HG02588 (cell line): ENCODE measurements at regions not wholly inside any gene's neighbourhood (a gene's known extent, or its start where the extent isn't known, plus 50 kb on each side); places are given as distances from the start of the nearest gene placed in this dataset.

ENCODE experiments used
- ATAC-seq: cut with Tn5 transposase; IDR thresholded peaks from one replicate; pipeline ENCODE4 v1.9.1; 2021; ENCODE audit warnings: mild to moderate bottlenecking, moderate library complexity; ENCODE audit not compliant: unreplicated experiment

GRCh38 chr2:235140801-235141081, 188.9 kb downstream of the SH3BP4 start:
- ATAC-seq, result no peak

GRCh38 chr2:235141411-235142128, 189.8 kb downstream of the SH3BP4 start:
- ATAC-seq, result no peak

- ATAC-seq, result no peak
Observed at GRCh38 chr2:235142601-235143000, 190.8 kb downstream of the SH3BP4 start.

GRCh38 chr2:235143789-235144188, 192.0 kb downstream of the SH3BP4 start:
- no peak for ATAC-seq

DNA sequence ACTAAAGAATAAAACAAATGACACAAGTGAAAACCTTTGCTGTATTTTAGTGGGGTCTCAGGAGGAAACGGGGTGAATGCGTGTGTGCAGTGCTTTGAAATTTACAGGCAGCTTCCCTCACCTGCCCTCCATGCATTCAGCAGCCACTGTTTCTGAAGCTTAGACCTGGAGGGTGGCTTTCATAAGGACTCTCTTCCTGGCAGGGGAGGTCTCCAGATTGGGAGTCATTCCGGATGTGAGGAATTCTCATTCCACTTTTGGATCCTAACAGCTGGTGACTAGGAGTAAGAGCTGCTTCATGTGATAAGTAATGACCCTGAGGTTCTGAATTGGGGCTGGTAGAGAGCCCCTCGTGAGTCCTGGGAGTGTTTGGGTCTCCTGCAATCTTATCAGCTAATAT, 192.5 kb downstream of the SH3BP4 start:
- ATAC-seq, result no peak

GRCh38 chr2:235146206-235146605, 194.4 kb downstream of the SH3BP4 start:
- no peak for ATAC-seq

DNA sequence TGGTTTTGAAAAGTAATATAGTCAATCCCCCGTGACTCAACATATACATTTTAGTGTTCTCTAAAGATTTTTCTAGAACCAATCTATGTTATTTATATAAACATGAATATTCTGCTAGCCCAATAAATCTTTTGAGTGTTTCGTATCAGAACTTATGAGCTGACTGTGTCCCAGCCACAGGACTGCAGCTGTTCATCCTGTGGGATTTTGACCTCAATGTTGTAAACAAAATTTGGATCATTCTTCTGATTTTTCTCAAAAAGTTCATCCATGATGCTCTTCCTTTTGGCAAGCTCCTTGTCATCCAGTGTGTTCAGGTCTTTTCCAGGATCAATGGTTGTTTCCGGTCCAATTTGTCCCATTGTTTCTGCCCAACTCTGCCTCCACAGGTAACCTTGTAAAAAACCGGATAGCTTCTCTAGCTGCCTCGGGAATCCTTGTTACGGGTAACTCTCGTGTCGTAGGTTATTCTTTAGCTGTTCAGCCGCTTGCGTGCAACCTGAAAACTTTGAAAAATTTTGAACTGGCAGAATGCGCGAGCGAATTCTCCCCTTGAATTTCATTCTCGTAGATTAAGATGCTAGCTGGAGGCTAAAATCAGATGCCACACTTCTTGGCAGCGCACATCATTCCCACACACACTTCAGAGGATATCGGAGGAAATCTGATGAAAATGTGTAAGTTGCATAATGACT, 195.2 kb downstream of the SH3BP4 start:
- ATAC-seq, result no peak

DNA sequence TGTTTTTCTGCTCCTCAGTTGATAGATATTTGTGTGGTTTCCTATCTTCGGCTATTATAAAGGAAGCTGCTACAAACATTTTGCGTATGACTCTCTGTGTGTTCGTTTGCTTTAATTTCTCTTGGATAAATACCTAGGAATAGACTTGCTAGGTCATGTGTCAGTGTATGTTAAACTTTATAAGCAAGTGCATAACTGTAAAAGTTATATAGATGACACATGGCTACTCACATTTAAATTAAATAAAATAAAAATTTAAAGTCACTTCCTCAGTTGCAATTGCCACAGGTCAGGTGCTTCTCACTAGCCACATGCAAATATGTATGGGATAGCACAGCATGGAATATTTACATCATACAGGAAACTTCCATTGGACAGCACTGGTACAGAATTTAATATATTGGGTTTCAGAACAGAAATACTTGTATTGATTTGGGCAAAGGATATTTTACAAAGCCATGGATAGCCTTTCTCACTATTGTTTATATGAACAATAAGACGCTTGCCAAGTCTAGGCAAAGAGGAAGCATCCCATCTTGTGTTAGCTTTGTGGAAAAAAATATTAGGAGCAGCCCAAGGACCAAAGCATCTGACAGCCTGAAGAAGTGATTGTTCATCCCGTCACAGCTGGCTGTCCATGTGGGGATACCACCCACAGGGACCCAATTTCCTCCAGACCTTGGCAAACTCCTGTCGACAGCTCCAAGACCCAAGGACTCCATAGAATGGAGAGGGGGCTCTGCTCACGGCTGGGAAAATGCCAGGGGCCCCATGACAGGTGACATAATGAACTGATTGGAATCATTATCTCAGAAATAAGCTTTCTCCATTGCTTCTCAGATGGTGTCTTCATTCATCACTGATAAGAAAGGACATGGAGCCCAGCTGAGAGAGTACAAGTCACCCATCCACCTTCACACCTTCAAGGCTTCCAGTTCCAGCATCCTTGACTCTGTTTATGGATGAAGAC, 196.7 kb downstream of the SH3BP4 start:
- ATAC-seq, result no peak

DNA sequence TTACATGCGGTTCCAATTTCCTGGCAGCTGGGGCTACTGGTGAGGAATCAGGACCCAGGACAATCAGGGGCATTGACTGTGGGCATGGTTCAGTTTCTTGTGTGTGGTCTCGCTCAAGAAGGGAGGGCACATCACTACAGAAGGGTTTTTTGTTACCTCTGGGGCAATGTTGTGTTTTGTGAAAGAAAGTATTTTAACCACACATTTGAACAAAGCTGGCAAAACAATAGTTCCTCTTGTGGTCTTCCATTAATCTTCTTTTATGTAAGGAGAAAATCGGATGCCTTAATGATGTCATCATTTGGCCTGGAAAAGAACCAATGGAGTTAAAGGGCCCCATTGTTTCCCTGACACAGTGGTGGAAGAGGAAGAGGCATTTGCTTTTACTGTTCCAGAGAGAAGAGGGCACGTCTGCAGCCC, 197.4 kb downstream of the SH3BP4 start:
- ATAC-seq, result no peak

GRCh38 chr2:235149736-235150135, 197.9 kb downstream of the SH3BP4 start:
- no peak for ATAC-seq

DNA sequence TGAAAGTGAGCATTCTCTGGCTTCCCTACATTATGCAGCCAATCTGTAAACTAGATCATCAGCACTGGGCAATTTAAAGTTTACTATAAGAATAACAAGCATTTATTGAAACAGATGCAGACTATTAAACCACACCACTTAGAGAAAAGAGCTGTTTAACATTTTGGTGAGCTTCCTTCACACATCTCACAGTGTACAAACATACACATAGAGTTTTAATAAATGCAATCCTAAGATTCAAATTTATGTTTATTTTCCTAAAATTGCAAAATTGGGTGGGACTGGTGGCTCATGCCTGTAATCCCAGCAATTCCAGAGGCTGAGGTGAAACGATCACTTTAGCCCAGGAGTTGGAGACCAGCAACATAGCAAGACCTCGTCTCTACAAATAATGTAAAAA, 199.3 kb downstream of the SH3BP4 start:
- ATAC-seq, result no peak

- ATAC-seq, result no peak
Observed at GRCh38 chr2:235155163-235155562, 203.3 kb downstream of the SH3BP4 start.

DNA sequence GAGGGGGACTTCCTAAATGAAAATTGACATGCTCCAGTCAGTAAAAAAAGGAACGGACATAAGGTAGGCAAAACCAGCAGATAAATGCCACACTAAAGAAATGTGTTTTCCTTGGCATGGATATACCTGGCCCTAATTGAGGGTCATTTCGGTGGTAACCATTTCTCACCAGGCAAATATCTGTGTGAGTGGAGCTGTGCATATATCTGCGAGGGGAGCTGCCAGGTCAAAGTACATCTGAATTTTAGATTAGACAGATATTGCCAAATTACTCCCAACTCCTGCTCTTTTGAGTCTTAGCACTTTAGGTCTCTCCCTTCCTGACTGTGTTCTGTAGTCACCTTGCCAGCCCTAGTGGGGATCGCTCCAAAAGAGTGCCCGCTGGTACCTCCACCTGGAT, 204.2 kb downstream of the SH3BP4 start:
- ATAC-seq, result no peak

DNA sequence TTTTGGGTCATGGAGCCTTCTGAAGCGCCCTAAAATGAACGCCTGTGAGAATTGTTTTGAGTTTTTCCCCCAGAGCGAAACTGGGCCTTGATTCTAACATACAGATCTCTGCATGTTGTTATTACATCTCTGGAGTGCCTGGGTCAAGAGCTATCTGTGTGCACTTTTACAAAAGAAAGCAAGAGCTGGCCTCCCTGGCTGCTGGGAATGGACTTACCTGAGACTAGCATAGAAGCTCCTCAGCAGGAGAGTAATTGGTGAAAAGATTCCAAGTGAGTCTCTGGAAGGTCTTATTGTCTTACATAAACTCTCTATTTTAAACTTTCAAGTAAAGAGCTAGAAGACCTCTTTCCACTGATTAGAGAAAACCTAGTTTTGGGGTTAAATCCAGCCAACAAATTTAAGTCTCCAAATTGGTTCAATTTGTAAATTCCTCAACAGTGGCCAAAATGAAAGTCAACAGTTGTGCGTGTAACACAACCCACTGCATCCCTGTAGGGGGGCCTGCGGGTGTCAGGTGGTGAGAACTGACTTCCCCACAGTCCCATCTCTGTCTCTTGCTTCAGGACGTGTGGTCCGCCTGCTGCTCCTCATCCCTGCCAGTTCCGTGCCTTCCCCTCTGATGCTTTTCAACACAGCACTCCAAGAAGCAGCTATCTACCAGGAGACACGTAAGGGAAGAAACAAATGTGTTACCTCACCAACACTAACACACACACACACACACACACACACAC, 206.1 kb downstream of the SH3BP4 start:
- ATAC-seq, result no peak

- ATAC-seq, result no peak
Observed at GRCh38 chr2:235160281-235160810, 208.5 kb downstream of the SH3BP4 start.

DNA sequence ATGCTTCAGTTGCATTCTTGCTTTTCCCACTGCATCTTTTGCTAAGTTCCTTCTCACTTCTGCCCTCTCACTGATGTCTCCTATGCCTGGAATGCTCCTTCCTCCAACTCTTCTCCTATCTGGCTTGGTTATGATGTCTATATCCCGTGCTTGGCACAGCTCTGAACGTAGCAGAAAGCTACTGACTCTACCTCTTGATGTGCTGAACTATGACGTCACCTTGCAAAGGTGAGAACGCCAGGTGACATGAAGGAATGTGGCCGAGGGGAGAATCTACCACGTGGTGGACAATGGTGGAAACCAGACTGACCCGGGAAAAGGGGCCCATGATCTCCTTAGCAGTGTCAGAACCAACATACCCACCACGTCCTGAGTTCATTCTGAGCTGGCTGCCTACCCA, 209.7 kb downstream of the SH3BP4 start:
- no peak for ATAC-seq

DNA sequence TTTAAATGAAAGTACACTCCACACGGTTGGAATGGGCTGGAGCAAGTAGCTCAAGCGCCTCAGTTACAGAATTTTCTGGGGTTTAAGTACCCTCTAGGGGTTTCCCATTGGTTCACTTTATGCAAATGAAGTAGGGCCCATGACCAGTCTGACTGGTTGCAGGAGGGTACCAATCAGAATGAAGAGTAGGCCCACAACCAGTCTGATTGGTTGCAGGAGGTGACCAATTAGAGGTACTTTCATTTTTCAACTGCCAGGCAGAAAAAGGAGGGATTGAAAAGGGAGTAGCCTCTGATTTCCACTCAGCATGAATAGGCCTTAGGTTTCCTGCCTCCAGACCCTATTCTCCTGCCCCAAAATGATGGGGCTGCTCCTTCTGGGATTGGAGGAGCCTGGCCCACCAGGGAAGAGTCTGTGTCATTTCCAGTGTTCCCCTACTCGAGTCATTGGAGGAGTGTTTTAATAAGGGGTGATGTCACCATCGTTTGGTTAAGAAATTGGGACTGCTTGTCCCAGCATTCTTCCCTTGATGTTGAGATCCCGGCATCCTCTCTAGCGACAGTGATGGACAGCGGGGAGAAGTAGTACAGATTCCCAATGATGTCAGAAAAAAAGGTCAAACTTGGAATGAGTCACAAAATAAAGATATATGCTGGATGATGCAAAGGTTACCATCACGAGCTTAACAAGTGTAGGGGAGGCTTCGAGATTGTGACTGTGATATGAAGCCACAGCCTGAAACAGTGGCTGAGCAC, 210.4 kb downstream of the SH3BP4 start:
- no peak for ATAC-seq

DNA sequence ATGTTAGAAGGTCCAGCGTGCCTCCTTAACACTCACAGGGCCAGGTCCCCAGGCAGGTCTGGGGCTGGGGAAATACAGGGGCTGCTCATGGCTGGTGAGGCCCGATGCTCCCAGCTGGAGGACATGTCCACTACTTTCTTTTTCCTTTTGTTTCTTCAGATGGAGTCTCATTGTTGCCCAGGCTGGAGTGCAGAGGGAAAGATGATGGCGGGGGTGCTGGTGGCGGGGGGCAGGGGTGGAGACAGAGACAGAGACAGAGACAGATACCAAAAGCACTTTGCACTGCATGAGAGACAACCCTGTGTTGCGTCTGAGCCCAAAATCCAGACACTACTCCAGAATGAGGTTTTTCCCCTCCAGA, 211.0 kb downstream of the SH3BP4 start:
- ATAC-seq, result no peak

GRCh38 chr2:235165136-235165535, 213.3 kb downstream of the SH3BP4 start:
- ATAC-seq, result no peak

DNA sequence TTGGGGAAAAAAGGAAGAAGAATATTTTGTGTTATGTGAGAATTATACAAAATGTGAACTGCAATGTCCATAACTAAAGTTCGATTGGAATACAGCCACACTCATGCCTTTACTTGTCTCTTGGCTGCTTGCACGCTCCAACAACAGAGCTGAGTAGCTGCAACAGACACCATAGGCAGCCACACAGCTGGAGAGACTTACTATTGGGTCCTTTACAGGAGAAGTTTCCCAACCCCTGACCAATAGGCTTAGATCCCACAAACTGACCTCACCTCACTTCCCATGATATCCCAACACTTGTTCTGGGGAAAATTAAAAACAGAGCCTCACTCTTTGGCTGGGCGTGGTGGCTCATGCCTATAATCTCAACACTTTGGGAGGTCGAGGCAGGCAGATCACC, 213.8 kb downstream of the SH3BP4 start:
- no peak for ATAC-seq
